H9 (cell line): ENCODE measurements at regions not wholly inside any gene's neighbourhood (a gene's known extent, or its start where the extent isn't known, plus 50 kb on each side); places are given as distances from the start of the nearest gene placed in this dataset.

ENCODE experiments used
- DNase-seq: peaks from one replicate; pipeline ENCODE4 v3.0.0-alpha.2; 2017
- H2AFZ ChIP-seq: one replicate; pipeline ENCODE4 v1.6.1; 2013; ENCODE audit warnings: mild to moderate bottlenecking, low read length, control low read depth, moderate library complexity
- H2AK5ac ChIP-seq: 2 replicates; pipeline ENCODE4 v1.6.1; 2013; ENCODE audit warnings: low read length, control low read depth, mixed read lengths; ENCODE audit not compliant: insufficient read length
- H2BK120ac ChIP-seq: one replicate; pipeline ENCODE4 v1.6.1; 2013; ENCODE audit warnings: low read depth, mild to moderate bottlenecking, low read length, control low read depth, inconsistent platforms; ENCODE audit not compliant: poor library complexity, severe bottlenecking
- H2BK12ac ChIP-seq: 2 replicates; pipeline ENCODE4 v1.6.1; 2013; ENCODE audit warnings: low read length, control low read depth, mixed read lengths, low read depth; ENCODE audit not compliant: insufficient read length
- H2BK15ac ChIP-seq: 2 replicates; pipeline ENCODE4 v1.6.1; 2013; ENCODE audit warnings: low read depth, low read length, control low read depth
- H2BK20ac ChIP-seq: one replicate; pipeline ENCODE4 v1.6.1; 2013; ENCODE audit warnings: low read depth, mild to moderate bottlenecking, low read length, control low read depth, inconsistent platforms; ENCODE audit not compliant: poor library complexity, severe bottlenecking
- H2BK5ac ChIP-seq: 2 replicates; pipeline ENCODE4 v1.6.1; 2013; ENCODE audit warnings: low read length, control low read depth, mixed read lengths; ENCODE audit not compliant: insufficient read length
- H3K14ac ChIP-seq: 2 replicates; pipeline ENCODE4 v1.6.1; 2013; ENCODE audit warnings: low read length, control low read depth; ENCODE audit not compliant: insufficient read depth
- H3K18ac ChIP-seq: 2 replicates; pipeline ENCODE4 v1.6.1; 2013; ENCODE audit warnings: low read depth, mild to moderate bottlenecking, mixed read lengths, low read length, control low read depth; ENCODE audit not compliant: insufficient read length
- H3K23ac ChIP-seq: 2 replicates; pipeline ENCODE4 v1.6.1; 2013; ENCODE audit warnings: low read length, control low read depth, mixed read lengths, low read depth; ENCODE audit not compliant: insufficient read length
- H3K23me2 ChIP-seq: 2 replicates; pipeline ENCODE4 v1.6.1; 2013; ENCODE audit warnings: low read depth, mild to moderate bottlenecking, mixed read lengths, low read length, control low read depth; ENCODE audit not compliant: insufficient read length, poor library complexity, severe bottlenecking
- H3K27ac ChIP-seq: 2 replicates; pipeline ENCODE4 v1.5.1; 2013; ENCODE audit warnings: low read length, control low read depth, mixed read lengths, low read depth; ENCODE audit not compliant: insufficient read length
- H3K27me3 ChIP-seq: 2 replicates; pipeline ENCODE4 v1.6.1; 2013; ENCODE audit warnings: low read length, control low read depth, inconsistent platforms; ENCODE audit not compliant: insufficient read depth
- H3K4ac ChIP-seq: 2 replicates; pipeline ENCODE4 v1.6.1; 2013; ENCODE audit warnings: low read depth, mild to moderate bottlenecking, control low read depth, inconsistent platforms, low read length, moderate library complexity
- H3K4me1 ChIP-seq: 2 replicates; pipeline ENCODE4 v1.6.1; 2013; ENCODE audit warnings: low read length, control low read depth, inconsistent platforms; ENCODE audit not compliant: insufficient read depth
- H3K4me2 ChIP-seq: 2 replicates; pipeline ENCODE4 v1.6.1; 2013; ENCODE audit warnings: low read length, control low read depth, mixed read lengths; ENCODE audit not compliant: insufficient read length, insufficient read depth
- H3K56ac ChIP-seq: 2 replicates; pipeline ENCODE4 v1.6.1; 2013; ENCODE audit warnings: low read depth, mild to moderate bottlenecking, mixed read lengths, low read length, control low read depth; ENCODE audit not compliant: insufficient read length
- H3K79me1 ChIP-seq: 2 replicates; pipeline ENCODE4 v1.6.1; 2013; ENCODE audit warnings: low read depth, mild to moderate bottlenecking, moderate library complexity, low read length, control low read depth, inconsistent platforms; ENCODE audit not compliant: insufficient read depth, poor library complexity, severe bottlenecking
- H3K79me2 ChIP-seq: 2 replicates; pipeline ENCODE4 v1.6.1; 2013; ENCODE audit warnings: low read length, control low read depth, inconsistent platforms; ENCODE audit not compliant: insufficient read depth
- H3K9ac ChIP-seq: 2 replicates; pipeline ENCODE4 v1.6.1; 2013; ENCODE audit warnings: low read length, control low read depth, mixed read lengths; ENCODE audit not compliant: insufficient read length; ENCODE audit errors: extremely low read depth
- H3K9me3 ChIP-seq: one replicate; pipeline ENCODE4 v1.6.1; 2013; ENCODE audit warnings: low read depth, low read length, inconsistent platforms; ENCODE audit not compliant: control insufficient read depth
- H3T11ph ChIP-seq: one replicate; pipeline ENCODE4 v1.6.1; 2013; ENCODE audit warnings: mild to moderate bottlenecking, low read length, control low read depth, inconsistent platforms
- H4K20me1 ChIP-seq: one replicate; pipeline ENCODE4 v1.6.1; 2013; ENCODE audit not compliant: control insufficient read depth, insufficient read length, insufficient read depth
- H4K5ac ChIP-seq: 2 replicates; pipeline ENCODE4 v1.6.1; 2013; ENCODE audit warnings: low read depth, mild to moderate bottlenecking, mixed read lengths, low read length, control low read depth; ENCODE audit not compliant: insufficient read length
- H4K8ac ChIP-seq: replicated peaks from 2 replicates; pipeline ENCODE4 v1.6.1; 2013; ENCODE audit warnings: low read length, control low read depth, mixed read lengths, low read depth; ENCODE audit not compliant: insufficient read length
- H4K91ac ChIP-seq: 2 replicates; pipeline ENCODE4 v1.6.1; 2013; ENCODE audit warnings: low read depth, mild to moderate bottlenecking, moderate library complexity, mixed read lengths, low read length, control low read depth; ENCODE audit not compliant: insufficient read length
- H3K27ac Mint-ChIP-seq, 3 experiments: 2 replicates in 2 of 3; 3 replicates in 1 of 3; pipeline ENCODE4 v1.8.0; 2020 to 2021; ENCODE audit warnings: mixed read lengths in 3 of 3, mild to moderate bottlenecking in 1 of 3, moderate library complexity in 1 of 3
- H3K27me3 Mint-ChIP-seq: 2 replicates; pipeline ENCODE4 v1.8.0; 2021; ENCODE audit warnings: low read depth, mild to moderate bottlenecking, moderate library complexity, mixed read lengths
- H3K36me3 Mint-ChIP-seq, 3 experiments: 2 replicates in 2 of 3; 3 replicates in 1 of 3; pipeline ENCODE4 v1.8.0; 2020 to 2021; ENCODE audit warnings: low read depth in 3 of 3, mixed read lengths in 3 of 3; ENCODE audit not compliant: insufficient read depth in 1 of 3
- H3K4me1 Mint-ChIP-seq, 2 experiments: 2 replicates each; pipeline ENCODE4 v1.8.0; 2020; ENCODE audit warnings: mixed read lengths in 2 of 2
- H3K4me3 Mint-ChIP-seq, 2 experiments: 2 replicates in 1 of 2; 3 replicates in 1 of 2; pipeline ENCODE4 v1.8.0; 2020 to 2021; ENCODE audit warnings: mild to moderate bottlenecking in 2 of 2, mixed read lengths in 2 of 2, moderate library complexity in 1 of 2
- H3K9me3 Mint-ChIP-seq, 2 experiments: 2 replicates in 1 of 2; 3 replicates in 1 of 2; pipeline ENCODE4 v1.8.0; 2020; ENCODE audit warnings: mild to moderate bottlenecking in 2 of 2, mixed read lengths in 2 of 2, moderate library complexity in 1 of 2
- CTCF ChIP-seq: fragments of 200-600 bp; sonication (generic); conservative IDR thresholded peaks from 3 replicates; pipeline ENCODE4 v1.8.0; 2021; ENCODE audit warnings: antibody characterized with exemption, mild to moderate bottlenecking
- WGBS: extraction: QIAGEN DNeasy Blood & Tissue Kit; methylation state at CpG from one replicate; pipeline ENCODE4 v1.1.7; 2013; ENCODE audit warnings: missing lambda C conversion rate, low lambda C conversion rate, mixed read lengths; ENCODE audit not compliant: insufficient read length; ENCODE audit errors: extremely low coverage; 5-methylcytosine and 5-hydroxymethylcytosine counted together

GRCh38 chr4:185885075-185885474 is 73.1 kb upstream of the SORBS2 start:
- Histone ChIP-seq H3K79me2 (no peaks in the 10 kb centered on the region), H3K27me3 (no peaks in the 10 kb centered on the region), H2BK15ac (no peak overlapping the region), H3K18ac (no peak overlapping the region), H3K9me3 (no peaks in the 10 kb centered on the region), H3K4me2 (no peak overlapping the region), H3T11ph (no peak overlapping the region), H3K4ac (no peak overlapping the region), H4K91ac (no peak overlapping the region), H2BK12ac (no peak overlapping the region), H4K8ac (no peak overlapping the region), H3K23ac (no peak overlapping the region), H4K20me1 (no peaks in the 10 kb centered on the region), H2AK5ac (no peak overlapping the region), H4K5ac (no peak overlapping the region), H3K79me1 (no peaks in the 10 kb centered on the region), H2BK5ac (no peak overlapping the region), H3K23me2 (no peaks in the 10 kb centered on the region), H2BK120ac (no peak overlapping the region), H2AFZ (no peak overlapping the region), H3K56ac (no peak overlapping the region), H3K4me1 (no peaks in the 10 kb centered on the region; the same call in 1 of the 2 replicates), H3K14ac (no peak overlapping the region), H2BK20ac (no peak overlapping the region), H3K9ac (no peak overlapping the region), H3K27ac (no peak overlapping the region)
- Mint-ChIP-seq H3K4me3 (no peak overlapping the region), H3K4me1 (peaks cover 14% of the 10 kb centered on the region in 2 experiments), H3K9me3 (peaks cover 14 to 22% of the 10 kb centered on the region in 2 experiments), H3K27me3 (no peaks in the 10 kb centered on the region; the same call in 1 of the 2 replicates), H3K27ac (no peak overlapping the region), H3K36me3 (peaks cover 8 to 21% (median 11%) of the 10 kb centered on the region in 3 experiments)
- WGBS, result no CpG with 5 or more reads among the region's 6 CpGs
- no peak for DNase-seq
- no peak for TF ChIP-seq CTCF
